Endothelial cell of umbilical vein (primary cell): ENCODE measurements at regions not wholly inside any gene's neighbourhood (a gene's known extent, or its start where the extent isn't known, plus 50 kb on each side); places are given as distances from the start of the nearest gene placed in this dataset.

Experiments
- BruUV-seq: library from RNA; stranded (reverse); fragments of 400-500 nt; replicated peaks from 2 replicates; lab custom pipeline; 2021; lab: Mats Ljungman, UMichigan
- CTCF ChIA-PET: fragments of 300-600, 350-600 bp; sonication (Branson Sonifier 250); formaldehyde crosslinking; loops from one replicate; lab custom pipeline; 2021; ENCODE audit warnings: antibody characterized with exemption, inconsistent platforms; lab: Charles Lee
- POLR2A ChIA-PET: fragments of 300-600, 350-600 bp; sonication (Branson Sonifier 250); formaldehyde crosslinking; loops from one replicate; lab custom pipeline; 2021; ENCODE audit warnings: antibody characterized with exemption, inconsistent platforms; lab: Charles Lee
- DNase-seq: peaks from one replicate; pipeline ENCODE4 v3.0.0-alpha.2; 2011; ENCODE audit warnings: low read depth, low spot score
- FAIRE-seq: peaks from 2 replicates; lab custom pipeline; 2011; peaks lifted over from hg19 to GRCh38; lab: Jason Lieb, UNC
- H2AFZ ChIP-seq: 2 replicates; pipeline ENCODE4 v1.6.0; 2012; ENCODE audit warnings: low read depth, low read length, control low read depth, inconsistent platforms
- H3K27ac ChIP-seq: 2 replicates; pipeline ENCODE4 v1.5.1; 2011; ENCODE audit warnings: low read depth, mild to moderate bottlenecking, control low read depth, low read length, moderate library complexity; ENCODE audit not compliant: insufficient read depth
- H3K27me3 ChIP-seq, 2 experiments: 2 replicates each; pipeline versions ENCODE4 v1.6.0 to v1.6.1; 2011; ENCODE audit warnings: low read length in 2 of 2, mixed read lengths in 1 of 2; ENCODE audit not compliant: control insufficient read depth in 2 of 2, insufficient read depth in 2 of 2
- H3K36me3 ChIP-seq, 2 experiments: 2 replicates in 1 of 2; 3 replicates in 1 of 2; pipeline ENCODE4 v1.5.1; 2011; ENCODE audit warnings: low read length in 2 of 2, mild to moderate bottlenecking in 1 of 2, moderate library complexity in 1 of 2; ENCODE audit not compliant: control insufficient read depth in 2 of 2, insufficient read depth in 2 of 2; ENCODE audit errors: extremely low read depth in 1 of 2
- H3K4me1 ChIP-seq: 3 replicates; pipeline ENCODE4 v1.5.1; 2011; ENCODE audit warnings: mild to moderate bottlenecking, low read length; ENCODE audit not compliant: control insufficient read depth, insufficient read depth; ENCODE audit errors: extremely low read depth
- H3K4me2 ChIP-seq: 2 replicates; pipeline ENCODE4 v1.6.1; 2011; ENCODE audit warnings: low read length, control low read depth, mixed read lengths; ENCODE audit not compliant: insufficient read depth
- H3K4me3 ChIP-seq, 3 experiments: fragments of 200-600 bp in 1 of 3; sonication (generic), shearing (Covaris generic) in 1 of 3; replicated peaks in 1 of 3; 2 replicates each; pipeline ENCODE4 v1.5.1; 2011 to 2016; ENCODE audit warnings: control low read depth in 3 of 3, low read length in 3 of 3, mild to moderate bottlenecking in 2 of 3, inconsistent platforms in 1 of 3, low read depth in 1 of 3, moderate library complexity in 1 of 3; ENCODE audit not compliant: insufficient read depth in 1 of 3
- H3K79me2 ChIP-seq: 2 replicates; pipeline ENCODE4 v1.6.0; 2012; ENCODE audit warnings: low read length, inconsistent platforms; ENCODE audit not compliant: control insufficient read depth, insufficient read depth
- H3K9ac ChIP-seq: replicated peaks from 2 replicates; pipeline ENCODE3; 2011; ENCODE audit warnings: low read length, control low read depth; ENCODE audit not compliant: insufficient read depth; ENCODE audit errors: extremely low read depth
- H3K9me1 ChIP-seq: replicated peaks from 3 replicates; pipeline ENCODE4 v1.6.0; 2011; ENCODE audit warnings: mild to moderate bottlenecking, low read length; ENCODE audit not compliant: control insufficient read depth, insufficient read depth; ENCODE audit errors: extremely low read depth
- H3K9me3 ChIP-seq: replicated peaks from 2 replicates; pipeline ENCODE4 v1.5.1; 2012; ENCODE audit warnings: low read length, inconsistent platforms; ENCODE audit not compliant: control insufficient read depth, insufficient read depth
- H4K20me1 ChIP-seq: replicated peaks from 2 replicates; pipeline ENCODE3; 2011; ENCODE audit warnings: mild to moderate bottlenecking, low read length; ENCODE audit not compliant: control insufficient read depth, insufficient read depth; ENCODE audit errors: extremely low read depth
- EZH2 ChIP-seq: IDR thresholded peaks from 2 replicates; pipeline ENCODE4 v1.6.1; 2012; ENCODE audit warnings: borderline replicate concordance, low read depth, mild to moderate bottlenecking, moderate library complexity, low read length, inconsistent platforms; ENCODE audit not compliant: severe bottlenecking
- FOS ChIP-seq: IDR thresholded peaks from 2 replicates; pipeline ENCODE4 v1.6.1; 2011; ENCODE audit warnings: mild to moderate bottlenecking, low read length, moderate library complexity, borderline replicate concordance; ENCODE audit not compliant: insufficient read depth
- JUN ChIP-seq: IDR thresholded peaks from 2 replicates; pipeline ENCODE4 v1.6.1; 2011; ENCODE audit warnings: borderline replicate concordance, low read depth; ENCODE audit not compliant: insufficient read length, insufficient read depth
- MAX ChIP-seq: IDR thresholded peaks from 2 replicates; pipeline ENCODE4 v1.6.1; 2011; ENCODE audit not compliant: insufficient read depth, insufficient read length
- MYC ChIP-seq: IDR thresholded peaks from one replicate; pipeline ENCODE4 v1.6.1; 2011; ENCODE audit warnings: mild to moderate bottlenecking, low read depth, low read length
- POLR2AphosphoS5 ChIP-seq: IDR thresholded peaks from 2 replicates; pipeline ENCODE4 v1.6.1; 2012; ENCODE audit warnings: low read depth, mild to moderate bottlenecking, control low read depth, low read length, moderate library complexity; ENCODE audit not compliant: insufficient read depth
- dilution Hi-C: fragments of 300-500 bp; cut with MboI; formaldehyde crosslinking; loops from one replicate; pipeline ENCODE4 v1.15.0; 2019; ENCODE audit warnings: low sequenced_read_pairs; ENCODE audit not compliant: extremely low pct_ligation_motif_present
- intact Hi-C: fragments of 100-400 bp; cut with micrococcal nuclease; formaldehyde crosslinking; loops from one replicate; pipeline ENCODE4 v1.10.0; 2022
- TF ChIP-seq, protein P1 (sequence below), 2 donors: IDR thresholded peaks; 1 replicate in 1 of 2; 2 replicates in 1 of 2; pipeline ENCODE4 v1.5.1; 2011; ENCODE audit warnings: low read length in 2 of 2, mild to moderate bottlenecking in 2 of 2, moderate library complexity in 2 of 2, control low read depth in 1 of 2, inconsistent platforms in 1 of 2, low read depth in 1 of 2; ENCODE audit not compliant: insufficient read depth in 1 of 2; ENCODE audit errors: extremely low read depth in 1 of 2

- no peaks in the 10 kb centered on the region for H3K4me1 ChIP-seq
- no peak overlapping the region for H3K4me3 ChIP-seq
- H4K20me1 ChIP-seq = no peaks in the 10 kb centered on the region
- no peak overlapping the region for H3K9ac ChIP-seq
- H3K4me2 ChIP-seq = no peak overlapping the region
- DNase-seq = no peak
- intact Hi-C loops (no loop called here), dilution Hi-C loops (no loop called here)
- H3K27ac ChIP-seq = no peak overlapping the region
- TF ChIP-seq MYC = no peak
- TF ChIP-seq, protein P1, sequence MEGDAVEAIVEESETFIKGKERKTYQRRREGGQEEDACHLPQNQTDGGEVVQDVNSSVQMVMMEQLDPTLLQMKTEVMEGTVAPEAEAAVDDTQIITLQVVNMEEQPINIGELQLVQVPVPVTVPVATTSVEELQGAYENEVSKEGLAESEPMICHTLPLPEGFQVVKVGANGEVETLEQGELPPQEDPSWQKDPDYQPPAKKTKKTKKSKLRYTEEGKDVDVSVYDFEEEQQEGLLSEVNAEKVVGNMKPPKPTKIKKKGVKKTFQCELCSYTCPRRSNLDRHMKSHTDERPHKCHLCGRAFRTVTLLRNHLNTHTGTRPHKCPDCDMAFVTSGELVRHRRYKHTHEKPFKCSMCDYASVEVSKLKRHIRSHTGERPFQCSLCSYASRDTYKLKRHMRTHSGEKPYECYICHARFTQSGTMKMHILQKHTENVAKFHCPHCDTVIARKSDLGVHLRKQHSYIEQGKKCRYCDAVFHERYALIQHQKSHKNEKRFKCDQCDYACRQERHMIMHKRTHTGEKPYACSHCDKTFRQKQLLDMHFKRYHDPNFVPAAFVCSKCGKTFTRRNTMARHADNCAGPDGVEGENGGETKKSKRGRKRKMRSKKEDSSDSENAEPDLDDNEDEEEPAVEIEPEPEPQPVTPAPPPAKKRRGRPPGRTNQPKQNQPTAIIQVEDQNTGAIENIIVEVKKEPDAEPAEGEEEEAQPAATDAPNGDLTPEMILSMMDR (IDR thresholded peaks at IDR 0.05; ENCODE audit: extremely low read depth in 1 of 2, insufficient read depth in 1 of 2, low read depth in 1 of 2, low read length in 2 of 2) = no peak
- TF ChIP-seq JUN = no peak
- TF ChIP-seq MAX = no peak
- no peak for TF ChIP-seq POLR2AphosphoS5
- POLR2A ChIA-PET = no interaction called here
- no peak overlapping the region for H2AFZ ChIP-seq
- no peak for FAIRE-seq
- no TSS peak for BruUV-seq
- no peaks in the 10 kb centered on the region for H3K9me1 ChIP-seq
- no peaks in the 10 kb centered on the region for H3K79me2 ChIP-seq
- H3K27me3 ChIP-seq = no peaks in the 10 kb centered on the region
- CTCF ChIA-PET = no interaction called here
- no peaks in the 10 kb centered on the region for H3K9me3 ChIP-seq
- no peaks in the 10 kb centered on the region for H3K36me3 ChIP-seq
Observed at GRCh38 chr10:58044072-58044471, 223.6 kb downstream of the IPMK start.

GRCh38 chr10:58041901-58042300 lies 225.8 kb downstream of the IPMK start:
- no peak for FAIRE-seq
- POLR2A ChIA-PET = no interaction called here

More at GRCh38 chr10:58041901-58042300, 225.8 kb downstream of the IPMK start:
- no peak overlapping the region for H3K4me2 ChIP-seq
- no peaks in the 10 kb centered on the region for H3K36me3 ChIP-seq
- H3K4me1 ChIP-seq = no peaks in the 10 kb centered on the region
- no TSS peak for BruUV-seq
- CTCF ChIA-PET = no interaction called here
- no peak overlapping the region for H3K4me3 ChIP-seq
- no peaks in the 10 kb centered on the region for H3K9me3 ChIP-seq
- no peak for DNase-seq
- TF ChIP-seq, protein P1 (IDR thresholded peaks at IDR 0.05; ENCODE audit: extremely low read depth in 1 of 2, insufficient read depth in 1 of 2, low read depth in 1 of 2, low read length in 2 of 2) = no peak
- no peak for TF ChIP-seq JUN
- no peak for TF ChIP-seq EZH2
- TF ChIP-seq MAX = no peak
- TF ChIP-seq MYC = no peak
- no peak for TF ChIP-seq POLR2AphosphoS5
- TF ChIP-seq FOS = no peak
- H3K79me2 ChIP-seq = no peaks in the 10 kb centered on the region
- no peaks in the 10 kb centered on the region for H3K27me3 ChIP-seq
- H3K27ac ChIP-seq = no peak overlapping the region
- no peak overlapping the region for H3K9ac ChIP-seq
- no peaks in the 10 kb centered on the region for H4K20me1 ChIP-seq
- H3K9me1 ChIP-seq = no peaks in the 10 kb centered on the region
- intact Hi-C loops = no loop called here
- H2AFZ ChIP-seq = no peak overlapping the region
- dilution Hi-C loops = no loop called here
